ENCODE measurements at regions not wholly inside any gene's neighbourhood (a gene's known extent, or its start where the extent isn't known, plus 50 kb on each side); places are given as distances from the start of the nearest gene placed in this dataset.

- TF ChIP-seq CTCF (IDR thresholded peaks at IDR 0.05) (no peak), POLR2A (IDR thresholded peaks at IDR 0.05) (no peak), POLR2AphosphoS5 (IDR thresholded peaks at IDR 0.05) (no peak)
These were observed 65.9 kb downstream of the SPRING1 start for GRCh38 chr12:116672010-116672409.
